ENCODE measurements at regions not wholly inside any gene's neighbourhood (a gene's known extent, or its start where the extent isn't known, plus 50 kb on each side); places are given as distances from the start of the nearest gene placed in this dataset.

- TF ChIP-seq ZC3H10 (CRISPR knock-in tag; IDR thresholded peaks at IDR 0.05) (no peak), ISL1 (CRISPR knock-in tag; IDR thresholded peaks at IDR 0.05) (no peak), TSHZ2 (CRISPR knock-in tag; IDR thresholded peaks at IDR 0.05) (no peak), CREB5 (CRISPR knock-in tag; IDR thresholded peaks at IDR 0.05; ENCODE audit: low read depth) (no peak), CSDC2 (CRISPR knock-in tag; IDR thresholded peaks at IDR 0.05) (no peak), TOX (CRISPR knock-in tag; IDR thresholded peaks at IDR 0.05; ENCODE audit: borderline replicate concordance) (no peak), ZNF565 (CRISPR knock-in tag; conservative IDR thresholded peaks at IDR 0.05; ENCODE audit: low read depth) (no peak), ARNTL (CRISPR knock-in tag; IDR thresholded peaks at IDR 0.05; ENCODE audit: borderline replicate concordance, low read depth) (no peak)
- TF ChIP-seq, protein P1, sequence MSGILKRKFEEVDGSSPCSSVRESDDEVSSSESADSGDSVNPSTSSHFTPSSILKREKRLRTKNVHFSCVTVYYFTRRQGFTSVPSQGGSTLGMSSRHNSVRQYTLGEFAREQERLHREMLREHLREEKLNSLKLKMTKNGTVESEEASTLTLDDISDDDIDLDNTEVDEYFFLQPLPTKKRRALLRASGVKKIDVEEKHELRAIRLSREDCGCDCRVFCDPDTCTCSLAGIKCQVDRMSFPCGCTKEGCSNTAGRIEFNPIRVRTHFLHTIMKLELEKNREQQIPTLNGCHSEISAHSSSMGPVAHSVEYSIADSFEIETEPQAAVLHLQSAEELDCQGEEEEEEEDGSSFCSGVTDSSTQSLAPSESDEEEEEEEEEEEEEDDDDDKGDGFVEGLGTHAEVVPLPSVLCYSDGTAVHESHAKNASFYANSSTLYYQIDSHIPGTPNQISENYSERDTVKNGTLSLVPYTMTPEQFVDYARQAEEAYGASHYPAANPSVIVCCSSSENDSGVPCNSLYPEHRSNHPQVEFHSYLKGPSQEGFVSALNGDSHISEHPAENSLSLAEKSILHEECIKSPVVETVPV (CRISPR knock-in tag; IDR thresholded peaks at IDR 0.05), result no peak
- TF ChIP-seq, protein P2, sequence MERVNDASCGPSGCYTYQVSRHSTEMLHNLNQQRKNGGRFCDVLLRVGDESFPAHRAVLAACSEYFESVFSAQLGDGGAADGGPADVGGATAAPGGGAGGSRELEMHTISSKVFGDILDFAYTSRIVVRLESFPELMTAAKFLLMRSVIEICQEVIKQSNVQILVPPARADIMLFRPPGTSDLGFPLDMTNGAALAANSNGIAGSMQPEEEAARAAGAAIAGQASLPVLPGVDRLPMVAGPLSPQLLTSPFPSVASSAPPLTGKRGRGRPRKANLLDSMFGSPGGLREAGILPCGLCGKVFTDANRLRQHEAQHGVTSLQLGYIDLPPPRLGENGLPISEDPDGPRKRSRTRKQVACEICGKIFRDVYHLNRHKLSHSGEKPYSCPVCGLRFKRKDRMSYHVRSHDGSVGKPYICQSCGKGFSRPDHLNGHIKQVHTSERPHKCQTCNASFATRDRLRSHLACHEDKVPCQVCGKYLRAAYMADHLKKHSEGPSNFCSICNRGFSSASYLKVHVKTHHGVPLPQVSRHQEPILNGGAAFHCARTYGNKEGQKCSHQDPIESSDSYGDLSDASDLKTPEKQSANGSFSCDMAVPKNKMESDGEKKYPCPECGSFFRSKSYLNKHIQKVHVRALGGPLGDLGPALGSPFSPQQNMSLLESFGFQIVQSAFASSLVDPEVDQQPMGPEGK (CRISPR knock-in tag; IDR thresholded peaks at IDR 0.05; ENCODE audit: borderline replicate concordance), result no peak
- no peak for ATAC-seq
Observed at GRCh38 chr15:93603550-93603949, 514.5 kb upstream of the RGMA start.

- ATAC-seq, result no peak
- TF ChIP-seq TCF4 (CRISPR knock-in tag; IDR thresholded peaks at IDR 0.05; ENCODE audit: borderline replicate concordance), result peak; percentile 51; the same call in 1 of the 2 replicates
- TF ChIP-seq CREB5 (CRISPR knock-in tag; IDR thresholded peaks at IDR 0.05; ENCODE audit: low read depth), result no peak
- TF ChIP-seq ARNTL (CRISPR knock-in tag; IDR thresholded peaks at IDR 0.05; ENCODE audit: borderline replicate concordance, low read depth), result no peak
- TF ChIP-seq ISL1 (CRISPR knock-in tag; IDR thresholded peaks at IDR 0.05), result no peak
- TF ChIP-seq ZNF70 (CRISPR knock-in tag; IDR thresholded peaks at IDR 0.05), result no peak
- TF ChIP-seq TSHZ2 (CRISPR knock-in tag; IDR thresholded peaks at IDR 0.05), result 0 out of 2 replicates have a peak, but pooled peaks have one; percentile 35
- TF ChIP-seq, protein P2 (CRISPR knock-in tag; IDR thresholded peaks at IDR 0.05; ENCODE audit: borderline replicate concordance), result no peak
- no peak for TF ChIP-seq BACH2 (CRISPR knock-in tag; IDR thresholded peaks at IDR 0.05; ENCODE audit: borderline replicate concordance)
- no peak for TF ChIP-seq TOX (CRISPR knock-in tag; IDR thresholded peaks at IDR 0.05; ENCODE audit: borderline replicate concordance)
Observed at GRCh38 chr15:93587059-93587521, 498.1 kb upstream of the RGMA start.
